B cell (primary cell): ENCODE measurements at regions not wholly inside any gene's neighbourhood (a gene's known extent, or its start where the extent isn't known, plus 50 kb on each side); places are given as distances from the start of the nearest gene placed in this dataset.

ENCODE experiments used
- ATAC-seq: fragments of 200-7000 bp; cut with Tn5 transposase; one replicate; pipeline ENCODE4 v1.10.0; 2021; ENCODE audit warnings: low read depth, mild to moderate bottlenecking, moderate number of reproducible peaks, moderate library complexity
- CTCF ChIA-PET: fragments of 350-600 bp; sonication (Branson Sonifier 250); formaldehyde crosslinking; loops from one replicate; lab custom pipeline; 2021; ENCODE audit warnings: antibody characterized with exemption, inconsistent platforms; lab: Charles Lee
- POLR2A ChIA-PET: fragments of 350-600 bp; sonication (Branson Sonifier 250); formaldehyde crosslinking; loops from one replicate; lab custom pipeline; 2021; ENCODE audit warnings: antibody characterized with exemption; lab: Charles Lee
- DNase-seq: peaks from one replicate; pipeline ENCODE4 v3.0.0; 2013
- H2AFZ ChIP-seq: 2 replicates; pipeline ENCODE4 v1.6.1; 2012; ENCODE audit warnings: mild to moderate bottlenecking, low read depth, low read length; ENCODE audit not compliant: insufficient read depth, poor library complexity, severe bottlenecking
- H3K27ac ChIP-seq, 2 donors: 1 replicate in 1 of 2; 2 replicates in 1 of 2; pipeline ENCODE4 v1.5.1; 2012 to 2013; ENCODE audit warnings: low read length in 2 of 2, mild to moderate bottlenecking in 2 of 2, moderate library complexity in 1 of 2
- H3K27me3 ChIP-seq, 4 experiments: fragments of 200-600 bp in 1 of 4; sonication (generic) in 1 of 4; replicated peaks in 1 of 4; 1 replicate in 2 of 4; 2 replicates in 2 of 4; pipeline versions ENCODE4 v1.6.1 to v1.7.0; 2013 to 2016; ENCODE audit warnings: low read length in 3 of 4, mild to moderate bottlenecking in 2 of 4, mixed read lengths in 1 of 4, moderate library complexity in 1 of 4; ENCODE audit not compliant: insufficient read depth in 4 of 4, control insufficient read depth in 3 of 4; ENCODE audit errors: control extremely low read depth in 1 of 4
- H3K36me3 ChIP-seq, 2 experiments: replicated peaks in 1 of 2; 1 replicate in 1 of 2; 2 replicates in 1 of 2; pipeline versions ENCODE4 v1.6.1 to v1.7.1; 2013; ENCODE audit warnings: low read length in 1 of 2; ENCODE audit not compliant: insufficient read depth in 2 of 2, control insufficient read depth in 1 of 2; ENCODE audit errors: control extremely low read depth in 1 of 2, extremely low read depth in 1 of 2
- H3K4me1 ChIP-seq, 2 donors: fragments of 200-600 bp in 1 of 2; sonication (generic) in 1 of 2; 1 replicate in 1 of 2; 2 replicates in 1 of 2; pipeline versions ENCODE4 v1.5.1 to v1.6.1; 2013 to 2017; ENCODE audit warnings: low read length in 2 of 2; ENCODE audit not compliant: control insufficient read depth in 2 of 2, insufficient read depth in 2 of 2
- H3K4me2 ChIP-seq: replicated peaks from 2 replicates; pipeline ENCODE3; 2012; ENCODE audit warnings: mild to moderate bottlenecking, low read depth, low read length; ENCODE audit not compliant: poor library complexity, severe bottlenecking
- H3K4me3 ChIP-seq, 5 experiments: fragments of 200-600 bp in 1 of 5; sonication (generic) in 1 of 5; 1 replicate in 3 of 5; 2 replicates in 2 of 5; pipeline versions ENCODE4 v1.5.1 to v1.7.0; 2011 to 2016; ENCODE audit warnings: low read length in 4 of 5, mild to moderate bottlenecking in 4 of 5, low read depth in 2 of 5, control low read depth in 1 of 5, moderate library complexity in 1 of 5; ENCODE audit not compliant: insufficient read depth in 1 of 5; ENCODE audit errors: control extremely low read depth in 1 of 5, extremely low read depth in 1 of 5
- H3K79me2 ChIP-seq: fragments of 200-600 bp; sonication (generic); one replicate; pipeline ENCODE4 v1.6.0; 2016; ENCODE audit warnings: low read length; ENCODE audit not compliant: control insufficient read depth, insufficient read depth
- H3K9ac ChIP-seq: fragments of 200-600 bp; sonication (generic); 2 replicates; pipeline ENCODE4 v1.6.1; 2017; ENCODE audit warnings: mild to moderate bottlenecking, low read length, moderate library complexity
- H3K9me3 ChIP-seq, 3 donors: one replicate each; pipeline versions ENCODE4 v1.6.1 to v1.7.1; 2013; ENCODE audit warnings: low read length in 2 of 3; ENCODE audit not compliant: control insufficient read depth in 2 of 3, insufficient read depth in 1 of 3; ENCODE audit errors: control extremely low read depth in 1 of 3
- H4K20me1 ChIP-seq: 2 replicates; pipeline ENCODE4 v1.6.0; 2012; ENCODE audit warnings: mild to moderate bottlenecking, low read length; ENCODE audit not compliant: insufficient read depth, control insufficient read depth, poor library complexity, severe bottlenecking
- H3K27ac Mint-ChIP-seq: one replicate; pipeline ENCODE4 v1.8.0; 2021; ENCODE audit warnings: mixed read lengths
- H3K27me3 Mint-ChIP-seq: one replicate; pipeline ENCODE4 v1.8.0; 2021; ENCODE audit warnings: mixed read lengths
- H3K4me1 Mint-ChIP-seq: one replicate; pipeline ENCODE4 v1.8.0; 2021; ENCODE audit warnings: mixed read lengths
- H3K4me3 Mint-ChIP-seq: one replicate; pipeline ENCODE4 v1.8.0; 2021; ENCODE audit warnings: mixed read lengths
- H3K9me3 Mint-ChIP-seq: one replicate; pipeline ENCODE4 v1.8.0; 2022; ENCODE audit warnings: mixed read lengths; ENCODE audit not compliant: insufficient read depth
- CTCF ChIP-seq: fragments of 200-600 bp; IDR thresholded peaks from one replicate; pipeline ENCODE4 v1.8.0; 2022; ENCODE audit warnings: antibody characterized with exemption, mild to moderate bottlenecking
- EZH2 ChIP-seq: IDR thresholded peaks from 2 replicates; pipeline ENCODE4 v1.6.1; 2012; ENCODE audit warnings: borderline replicate concordance, low read depth, mild to moderate bottlenecking, moderate library complexity, low read length; ENCODE audit not compliant: insufficient read depth, poor library complexity, severe bottlenecking
- WGBS: methylation state at CpG from one replicate; pipeline ENCODE4 v1.1.5; 2013; ENCODE audit warnings: missing lambda C conversion rate; ENCODE audit not compliant: insufficient coverage; 5-methylcytosine and 5-hydroxymethylcytosine counted together
- intact Hi-C: fragments of 100-400 bp; cut with micrococcal nuclease; formaldehyde crosslinking; loops from one replicate; pipeline ENCODE4 v1.10.0; 2022

GRCh38 chr12:11968048-11968383 is 102.7 kb upstream of the BCL2L14 start:
- ChIA-PET POLR2A (no interaction called here), CTCF (no interaction called here)
- Mint-ChIP-seq H3K27me3 (peaks cover 4% of the 10 kb centered on the region), H3K4me3 (no peak overlapping the region), H3K9me3 (no peaks in the 10 kb centered on the region), H3K4me1 (no peaks in the 10 kb centered on the region), H3K27ac (no peak overlapping the region)
- no peaks in the 10 kb centered on the region for H3K27me3 ChIP-seq
- DNase-seq (no peak), ATAC-seq (no peak)
- no peaks in the 10 kb centered on the region for H4K20me1 ChIP-seq
- no peaks in the 10 kb centered on the region for H3K4me1 ChIP-seq
- WGBS, result 93% methylated on average over 3 of the region's 5 CpGs
- no peak overlapping the region for H2AFZ ChIP-seq
- intact Hi-C loops, result no loop called here
- no peak overlapping the region for H3K4me2 ChIP-seq
- H3K9ac ChIP-seq, result no peak overlapping the region
- no peaks in the 10 kb centered on the region for H3K36me3 ChIP-seq
- H3K79me2 ChIP-seq, result no peaks in the 10 kb centered on the region
- no peaks in the 10 kb centered on the region for H3K9me3 ChIP-seq
- no peak overlapping the region for H3K27ac ChIP-seq
- TF ChIP-seq EZH2, result no peak
- TF ChIP-seq CTCF, result no peak
- H3K4me3 ChIP-seq, result no peak overlapping the region

- H3K4me1 Mint-ChIP-seq, result no peaks in the 10 kb centered on the region
- CTCF ChIA-PET, result no interaction called here
Measured at GRCh38 chr12:11968516-11968915, 102.2 kb upstream of the BCL2L14 start.

More at GRCh38 chr12:11968516-11968915, 102.2 kb upstream of the BCL2L14 start:
- 86% methylated on average over 3 of the region's 7 CpGs for WGBS
- POLR2A ChIA-PET, result no interaction called here
- Histone ChIP-seq H3K27ac (no peak overlapping the region), H3K79me2 (no peaks in the 10 kb centered on the region), H3K27me3 (no peaks in the 10 kb centered on the region), H4K20me1 (no peaks in the 10 kb centered on the region), H3K36me3 (no peaks in the 10 kb centered on the region), H3K4me1 (no peaks in the 10 kb centered on the region), H3K4me2 (no peak overlapping the region), H3K9me3 (no peaks in the 10 kb centered on the region), H3K4me3 (no peak overlapping the region), H3K9ac (no peak overlapping the region), H2AFZ (no peak overlapping the region)
- intact Hi-C loops, result no loop called here
- Mint-ChIP-seq H3K9me3 (no peaks in the 10 kb centered on the region), H3K4me3 (no peak overlapping the region), H3K27ac (no peak overlapping the region), H3K27me3 (peaks cover 4% of the 10 kb centered on the region)
- no peak for DNase-seq
- TF ChIP-seq EZH2, result no peak
- no peak for TF ChIP-seq CTCF
- ATAC-seq, result no peak
